Gastroesophageal sphincter (tissue), 3 donors: ENCODE measurements at regions not wholly inside any gene's neighbourhood (a gene's known extent, or its start where the extent isn't known, plus 50 kb on each side); places are given as distances from the start of the nearest gene placed in this dataset.

Source experiments
- CTCF ChIP-seq, 4 experiments: fragments of 200-600 bp in 2 of 4; fragments of 450-650 bp in 2 of 4; sonication (generic) in 1 of 4; IDR thresholded peaks; one replicate each; pipeline ENCODE4 v1.5.1; 2017 to 2019; ENCODE audit warnings: antibody characterized with exemption in 4 of 4, mild to moderate bottlenecking in 2 of 4, moderate library complexity in 2 of 4
- POLR2A ChIP-seq, 2 donors: fragments of 450-650 bp; IDR thresholded peaks; one replicate each; pipeline ENCODE4 v1.6.1; 2017; ENCODE audit warnings: antibody characterized with exemption in 2 of 2, mild to moderate bottlenecking in 2 of 2, moderate library complexity in 1 of 2
- POLR2AphosphoS5 ChIP-seq: sonication (generic); formaldehyde crosslinking; IDR thresholded peaks from one replicate; pipeline ENCODE4 v1.6.1; 2017; ENCODE audit warnings: antibody characterized with exemption

GRCh38 chr7:85489498-85489897 is 302.6 kb upstream of the SEMA3D start:
- TF ChIP-seq CTCF (IDR thresholded peaks at IDR 0.05) (no peak), POLR2A (IDR thresholded peaks at IDR 0.05) (no peak), POLR2AphosphoS5 (no peak)
